ENCODE measurements at regions not wholly inside any gene's neighbourhood (a gene's known extent, or its start where the extent isn't known, plus 50 kb on each side); places are given as distances from the start of the nearest gene placed in this dataset.

DNA sequence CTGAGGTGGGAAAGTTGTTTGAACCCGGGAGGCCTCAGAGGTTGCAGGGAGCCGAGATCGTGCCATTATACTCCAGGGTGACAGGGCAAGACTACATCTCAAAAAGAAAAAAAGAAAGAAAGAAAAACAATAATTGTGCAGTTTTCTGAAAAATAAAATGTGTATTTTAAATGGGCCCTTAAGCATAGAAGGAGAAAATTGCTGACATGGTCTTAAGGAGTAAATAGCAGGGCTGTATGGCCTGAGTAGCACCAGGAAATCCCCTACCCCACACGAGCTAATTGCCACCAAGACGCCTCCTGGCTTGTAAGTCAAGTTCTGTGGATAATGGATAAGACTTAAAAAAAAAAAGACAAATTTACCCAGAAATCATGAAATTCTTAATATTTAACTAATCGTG is 271.4 kb upstream of the NCKAP5 start:
- no peak overlapping the region for H3K4me3 ChIP-seq (ENCODE audit: low read length)
- no peak for DNase-seq (ENCODE audit: low read depth)
- TF ChIP-seq, protein P1, sequence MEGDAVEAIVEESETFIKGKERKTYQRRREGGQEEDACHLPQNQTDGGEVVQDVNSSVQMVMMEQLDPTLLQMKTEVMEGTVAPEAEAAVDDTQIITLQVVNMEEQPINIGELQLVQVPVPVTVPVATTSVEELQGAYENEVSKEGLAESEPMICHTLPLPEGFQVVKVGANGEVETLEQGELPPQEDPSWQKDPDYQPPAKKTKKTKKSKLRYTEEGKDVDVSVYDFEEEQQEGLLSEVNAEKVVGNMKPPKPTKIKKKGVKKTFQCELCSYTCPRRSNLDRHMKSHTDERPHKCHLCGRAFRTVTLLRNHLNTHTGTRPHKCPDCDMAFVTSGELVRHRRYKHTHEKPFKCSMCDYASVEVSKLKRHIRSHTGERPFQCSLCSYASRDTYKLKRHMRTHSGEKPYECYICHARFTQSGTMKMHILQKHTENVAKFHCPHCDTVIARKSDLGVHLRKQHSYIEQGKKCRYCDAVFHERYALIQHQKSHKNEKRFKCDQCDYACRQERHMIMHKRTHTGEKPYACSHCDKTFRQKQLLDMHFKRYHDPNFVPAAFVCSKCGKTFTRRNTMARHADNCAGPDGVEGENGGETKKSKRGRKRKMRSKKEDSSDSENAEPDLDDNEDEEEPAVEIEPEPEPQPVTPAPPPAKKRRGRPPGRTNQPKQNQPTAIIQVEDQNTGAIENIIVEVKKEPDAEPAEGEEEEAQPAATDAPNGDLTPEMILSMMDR (IDR thresholded peaks at IDR 0.05; ENCODE audit: insufficient read depth, low read depth, low read length, missing control alignments) = no peak

- no peak for DNase-seq (ENCODE audit: low read depth)
- TF ChIP-seq, protein P1 (IDR thresholded peaks at IDR 0.05; ENCODE audit: insufficient read depth, low read depth, low read length, missing control alignments) = no peak
- no peak overlapping the region for H3K4me3 ChIP-seq (ENCODE audit: low read length)
These were observed 272.5 kb upstream of the NCKAP5 start for GRCh38 chr2:133840761-133841160.

GRCh38 chr2:133841900-133842299 is 273.6 kb upstream of the NCKAP5 start:
- TF ChIP-seq, protein P1 (IDR thresholded peaks at IDR 0.05; ENCODE audit: insufficient read depth, low read depth, low read length, missing control alignments) = no peak
- H3K4me3 ChIP-seq (ENCODE audit: low read length) = no peak overlapping the region
- DNase-seq (ENCODE audit: low read depth) = peak; percentile 95

DNA sequence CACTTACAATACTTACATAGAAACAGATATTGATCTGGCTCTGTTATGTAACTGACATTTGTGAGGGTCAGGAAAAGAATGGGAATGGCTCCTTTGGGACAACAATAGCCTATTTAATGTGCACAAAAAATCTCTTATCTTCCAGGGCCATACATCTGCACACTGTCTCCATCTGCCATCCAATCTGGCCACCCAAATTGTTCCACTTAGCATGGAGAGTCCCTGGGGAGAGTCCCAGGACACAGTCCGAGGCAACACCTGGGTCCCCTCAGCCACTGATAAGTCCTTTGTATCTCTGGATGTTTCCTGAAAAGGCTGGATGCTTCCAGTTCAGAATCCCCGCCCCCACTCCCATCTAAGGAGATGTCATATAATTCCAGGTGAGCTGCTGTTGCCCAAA is 274.2 kb upstream of the NCKAP5 start:
- TF ChIP-seq, protein P1 (IDR thresholded peaks at IDR 0.05; ENCODE audit: insufficient read depth, low read depth, low read length, missing control alignments) = no peak
- no peak for DNase-seq (ENCODE audit: low read depth)
- H3K4me3 ChIP-seq (ENCODE audit: low read length) = no peak overlapping the region

DNA sequence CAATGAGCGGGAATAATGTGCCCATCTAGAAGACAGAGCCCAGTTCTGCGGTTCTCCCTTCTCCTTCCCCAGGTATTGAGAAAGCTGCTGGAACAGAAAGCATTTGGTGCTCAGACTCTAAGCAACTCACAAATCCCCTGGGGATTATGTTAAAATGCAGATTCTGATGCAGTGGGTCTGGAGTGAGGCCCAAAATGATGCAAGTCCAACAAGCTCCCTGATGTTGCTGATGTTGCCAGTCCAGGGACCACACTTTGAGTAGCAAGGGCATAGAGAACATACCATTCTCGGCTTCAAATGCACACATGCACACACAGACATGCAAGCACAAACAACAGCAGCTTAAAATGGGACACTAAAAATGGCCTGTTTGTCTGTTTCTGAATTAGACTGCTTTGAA is 274.8 kb upstream of the NCKAP5 start:
- DNase-seq (ENCODE audit: low read depth) = no peak
- TF ChIP-seq, protein P1 (IDR thresholded peaks at IDR 0.05; ENCODE audit: insufficient read depth, low read depth, low read length, missing control alignments) = no peak
- no peak overlapping the region for H3K4me3 ChIP-seq (ENCODE audit: low read length)

- H3K4me3 ChIP-seq (ENCODE audit: low read length) = no peak overlapping the region
- TF ChIP-seq, protein P1 (IDR thresholded peaks at IDR 0.05; ENCODE audit: insufficient read depth, low read depth, low read length, missing control alignments) = no peak
- DNase-seq (ENCODE audit: low read depth) = peak; percentile 78
These were observed 275.3 kb upstream of the NCKAP5 start for GRCh38 chr2:133843551-133843950.

GRCh38 chr2:133844214-133844892 is 276.1 kb upstream of the NCKAP5 start:
- TF ChIP-seq, protein P1 (IDR thresholded peaks at IDR 0.05; ENCODE audit: insufficient read depth, low read depth, low read length, missing control alignments) = peak; percentile 93
- no peak overlapping the region for H3K4me3 ChIP-seq (ENCODE audit: low read length)
- peak; percentile 76 for DNase-seq (ENCODE audit: low read depth)

Measured in epithelial cell of esophagus (primary cell).